Immature natural killer cell (primary cell): ENCODE measurements at regions not wholly inside any gene's neighbourhood (a gene's known extent, or its start where the extent isn't known, plus 50 kb on each side); places are given as distances from the start of the nearest gene placed in this dataset.
"Not testable (repeated sequence)": the region's sequence is repeated elsewhere in the genome, so short reads cannot be mapped to it uniquely, and the experiment has no call there.

Experiments
- DNase-seq, 3 donors: peaks; one replicate each; pipeline ENCODE4 v3.0.0; 2022; ENCODE audit warnings: mixed read lengths in 1 of 3
- H3K27ac Mint-ChIP-seq, 6 donors: one replicate each; pipeline ENCODE4 v1.8.0; 2020; ENCODE audit warnings: mixed read lengths in 6 of 6, mild to moderate bottlenecking in 5 of 6, inconsistent platforms in 4 of 6, moderate library complexity in 3 of 6
- H3K27me3 Mint-ChIP-seq, 3 donors: one replicate each; pipeline ENCODE4 v1.8.0; 2020 to 2021; ENCODE audit warnings: low read depth in 3 of 3, mild to moderate bottlenecking in 3 of 3, mixed read lengths in 3 of 3, moderate library complexity in 3 of 3, inconsistent platforms in 1 of 3
- H3K36me3 Mint-ChIP-seq, 3 donors: one replicate each; pipeline ENCODE4 v1.8.0; 2020; ENCODE audit warnings: mixed read lengths in 3 of 3, inconsistent platforms in 2 of 3, mild to moderate bottlenecking in 2 of 3
- H3K4me1 Mint-ChIP-seq, 2 donors: one replicate each; pipeline ENCODE4 v1.8.0; 2020; ENCODE audit warnings: inconsistent platforms in 2 of 2, mild to moderate bottlenecking in 2 of 2, mixed read lengths in 2 of 2, moderate library complexity in 1 of 2
- H3K4me3 Mint-ChIP-seq, 5 donors: one replicate each; pipeline ENCODE4 v1.8.0; 2020; ENCODE audit warnings: mild to moderate bottlenecking in 5 of 5, mixed read lengths in 5 of 5, inconsistent platforms in 3 of 5, moderate library complexity in 3 of 5
- H3K9me3 Mint-ChIP-seq, 6 donors: one replicate each; pipeline ENCODE4 v1.8.0; 2020; ENCODE audit warnings: mild to moderate bottlenecking in 6 of 6, mixed read lengths in 6 of 6, inconsistent platforms in 4 of 6, moderate library complexity in 3 of 6

DNA sequence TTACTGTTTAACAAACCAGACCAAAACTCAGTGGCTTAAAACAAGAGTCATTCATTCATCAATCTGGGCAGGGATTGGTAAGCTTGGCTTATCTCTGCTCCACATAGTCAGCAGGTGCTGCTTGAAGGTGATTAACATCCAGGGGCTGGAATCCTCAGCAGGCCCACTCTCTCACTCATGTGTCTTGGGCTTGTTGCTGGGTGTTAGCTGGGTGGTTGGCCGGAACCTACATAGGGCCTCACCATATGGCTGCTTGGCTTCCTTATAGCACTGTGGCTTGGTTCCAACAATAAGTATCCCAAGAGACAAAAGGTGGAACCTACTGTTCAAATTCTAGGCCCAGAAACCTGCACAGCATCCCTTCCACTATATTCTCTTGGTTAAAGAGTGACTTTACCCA, 125.0 kb downstream of the RASGEF1B start:
- Mint-ChIP-seq H3K27me3 (peaks cover 0 to 6% (median 0%) of the 10 kb centered on the region in 3 donors), H3K4me3 (no peak overlapping the region), H3K36me3 (no peaks in the 10 kb centered on the region), H3K9me3 (peaks cover 0 to 2% (median 0%) of the 10 kb centered on the region in 6 donors), H3K4me1 (no peaks in the 10 kb centered on the region), H3K27ac (no peak overlapping the region)
- no peak for DNase-seq

DNA sequence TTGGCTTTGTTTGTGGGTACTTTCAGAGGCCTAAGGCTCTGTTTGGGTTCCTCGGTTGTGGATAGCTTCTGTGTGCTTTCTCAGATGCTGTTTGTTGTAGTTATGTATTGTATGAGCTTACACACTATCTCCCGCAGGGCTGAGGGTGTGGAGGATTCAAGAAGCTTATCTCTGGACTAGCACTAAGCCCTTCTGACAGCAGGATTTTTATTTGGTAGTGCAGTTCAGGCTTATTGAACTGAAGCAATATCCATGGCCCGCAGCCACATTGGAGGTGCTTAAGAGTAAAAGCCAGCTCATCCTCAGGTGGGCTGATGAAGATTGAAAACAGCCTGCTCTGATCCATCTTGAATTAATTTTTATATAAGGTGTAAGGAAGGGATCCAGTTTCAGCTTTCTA, 128.2 kb downstream of the RASGEF1B start:
- Mint-ChIP-seq H3K4me1 (no peaks in the 10 kb centered on the region), H3K27me3 (peaks cover 0 to 2% (median 0%) of the 10 kb centered on the region in 3 donors), H3K27ac (no peak overlapping the region), H3K4me3 (no peak overlapping the region), H3K36me3 (no peaks in the 10 kb centered on the region), H3K9me3 (peaks cover 0 to 2% (median 0%) of the 10 kb centered on the region in 6 donors)
- DNase-seq, result no peak

DNA sequence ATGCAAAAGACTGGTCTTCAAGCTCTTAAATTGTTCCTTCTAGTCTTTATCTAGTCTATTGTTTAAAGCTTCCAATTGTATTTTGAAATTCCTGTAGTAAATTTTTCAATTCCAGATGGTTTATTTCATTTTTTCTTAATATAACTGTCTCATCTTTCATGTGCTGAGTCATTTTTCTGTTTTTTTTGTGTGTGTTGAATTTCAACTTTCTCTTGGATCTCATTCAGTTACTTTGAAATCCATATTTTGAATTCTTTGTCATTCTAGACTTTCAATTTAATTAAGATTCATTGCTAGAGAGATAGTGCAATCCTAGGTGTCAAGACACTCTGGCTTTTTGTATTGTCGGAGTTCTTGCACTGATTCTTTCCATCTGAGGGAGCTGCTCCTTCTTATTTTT, 128.0 kb upstream of the PRKG2 start:
- Mint-ChIP-seq H3K4me1 (no peaks in the 10 kb centered on the region), H3K4me3 (no peak overlapping the region), H3K27me3 (peaks cover 0 to 2% (median 0%) of the 10 kb centered on the region in 3 donors), H3K9me3 (peaks cover 0 to 2% (median 0%) of the 10 kb centered on the region in 6 donors), H3K36me3 (no peaks in the 10 kb centered on the region), H3K27ac (no peak overlapping the region)
- DNase-seq, result no peak

DNA sequence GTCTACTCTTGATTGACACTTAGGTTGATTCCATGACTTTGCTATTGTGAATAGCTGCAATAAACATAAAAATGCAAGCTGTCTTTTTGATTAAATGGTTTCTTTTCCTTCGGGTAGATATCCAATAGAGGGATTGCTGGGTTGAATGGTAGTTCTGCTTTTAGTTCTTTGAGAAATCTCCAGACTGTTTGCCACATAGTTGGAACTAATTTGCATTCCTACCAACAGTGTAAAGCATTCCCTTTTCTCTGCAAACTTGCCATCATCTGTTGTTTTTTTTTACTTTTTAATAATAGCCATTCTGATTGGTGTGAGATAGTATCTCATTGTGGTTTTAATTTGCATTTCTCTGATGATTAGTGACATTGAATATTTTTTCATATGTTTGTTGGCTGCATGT, 122.2 kb upstream of the PRKG2 start:
- no peaks in the 10 kb centered on the region for H3K9me3 Mint-ChIP-seq
- no peak for DNase-seq
- no peaks in the 10 kb centered on the region for H3K4me1 Mint-ChIP-seq
- H3K4me3 Mint-ChIP-seq, result no peak overlapping the region
- H3K27ac Mint-ChIP-seq, result no peak overlapping the region
- H3K36me3 Mint-ChIP-seq, result no peaks in the 10 kb centered on the region
- no peaks in the 10 kb centered on the region for H3K27me3 Mint-ChIP-seq

DNA sequence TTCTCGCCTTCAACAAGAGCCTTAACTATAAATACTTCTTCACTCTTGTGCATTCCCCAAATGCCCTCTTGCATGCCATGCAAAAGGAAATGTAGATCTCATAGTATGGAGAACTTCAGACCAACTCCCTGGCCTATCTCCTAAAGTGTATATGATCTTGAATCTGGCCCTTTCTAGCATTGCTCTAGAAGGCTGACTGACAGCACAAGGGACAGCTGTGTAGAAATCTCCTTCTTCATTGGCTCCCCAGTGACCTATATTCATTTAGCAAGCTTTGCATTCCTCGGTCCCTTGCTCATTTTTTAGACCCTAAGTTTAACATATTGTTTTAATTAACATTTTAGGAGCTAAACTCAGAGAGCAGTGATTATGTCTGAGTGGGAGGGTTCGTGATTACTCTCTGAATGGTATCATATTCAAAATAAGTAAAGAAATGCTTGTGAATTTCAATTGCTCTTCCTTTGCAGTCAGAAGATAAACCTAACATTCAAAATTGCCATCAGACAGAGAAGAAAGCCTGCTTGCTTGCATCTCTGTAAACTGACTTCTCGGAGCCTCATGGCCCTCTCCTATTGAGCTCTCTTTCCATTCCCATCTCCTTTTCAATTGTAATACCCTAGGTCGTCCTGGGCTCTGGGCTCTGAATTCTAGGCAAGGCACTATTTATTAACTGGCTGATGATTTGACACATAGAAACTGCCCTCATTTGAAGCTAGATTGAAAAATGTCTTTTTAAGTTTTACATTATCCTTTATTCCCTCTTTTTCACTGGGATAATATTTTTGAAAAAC, 120.3 kb upstream of the PRKG2 start:
- no peaks in the 10 kb centered on the region for H3K4me1 Mint-ChIP-seq
- no peaks in the 10 kb centered on the region for H3K27me3 Mint-ChIP-seq
- no peak overlapping the region for H3K4me3 Mint-ChIP-seq
- H3K9me3 Mint-ChIP-seq, result no peaks in the 10 kb centered on the region
- no peaks in the 10 kb centered on the region for H3K36me3 Mint-ChIP-seq
- no peak for DNase-seq
- no peak overlapping the region for H3K27ac Mint-ChIP-seq

DNA sequence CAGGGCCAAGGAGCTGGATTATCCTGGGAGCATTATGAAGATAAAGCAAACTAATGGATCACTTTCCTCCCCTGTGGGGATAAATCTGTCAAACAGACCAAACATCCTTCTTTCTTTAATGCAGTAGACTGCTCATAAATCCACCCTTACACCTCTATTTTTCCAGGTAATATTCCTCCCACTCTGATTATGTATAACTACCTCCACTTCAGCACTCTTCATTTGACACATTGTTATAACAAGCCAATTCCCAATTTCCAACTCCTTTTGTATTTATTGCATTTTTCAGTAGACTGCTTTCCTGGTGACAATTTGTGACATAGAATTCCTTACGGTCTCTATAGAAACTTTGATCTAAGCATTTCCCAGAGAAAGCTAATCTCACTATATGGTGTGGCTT, 115.0 kb upstream of the PRKG2 start:
- Mint-ChIP-seq H3K9me3 (peaks cover 0 to 3% (median 0%) of the 10 kb centered on the region in 6 donors), H3K36me3 (no peaks in the 10 kb centered on the region)

DNA sequence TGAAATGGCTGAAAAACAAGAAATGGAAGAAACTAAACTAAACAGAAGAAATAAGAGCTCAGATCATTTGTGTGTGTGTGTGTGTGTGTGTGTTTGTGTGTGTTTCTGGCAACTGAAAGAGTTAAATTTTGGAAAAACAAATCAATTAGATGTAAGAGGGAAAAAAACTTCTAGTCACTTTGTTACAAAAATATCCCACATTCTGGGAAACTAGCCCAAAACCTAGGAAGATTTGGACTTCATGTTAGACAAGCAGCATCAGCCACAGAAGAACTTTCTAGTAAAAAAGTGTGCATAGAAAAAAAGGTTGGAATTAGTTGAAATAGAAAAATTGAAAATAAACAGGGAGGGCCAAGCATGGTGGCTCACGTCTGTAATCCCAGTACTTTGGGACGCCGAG, 111.6 kb upstream of the PRKG2 start:
- Mint-ChIP-seq H3K27me3 (peaks cover 0 to 3% (median 2%) of the 10 kb centered on the region in 3 donors), H3K36me3 (no peaks in the 10 kb centered on the region), H3K9me3 (peaks cover 0 to 8% (median 1%) of the 10 kb centered on the region in 6 donors), H3K27ac (no peak overlapping the region), H3K4me1 (no peaks in the 10 kb centered on the region), H3K4me3 (no peak overlapping the region)
- no peak for DNase-seq

More for the DNA sequence above, 115.0 kb upstream of the PRKG2 start:
- Mint-ChIP-seq H3K27me3 (peaks cover 0 to 3% (median 0%) of the 10 kb centered on the region in 3 donors), H3K27ac (no peak overlapping the region), H3K4me1 (no peaks in the 10 kb centered on the region), H3K4me3 (no peak overlapping the region)
- no peak for DNase-seq

DNA sequence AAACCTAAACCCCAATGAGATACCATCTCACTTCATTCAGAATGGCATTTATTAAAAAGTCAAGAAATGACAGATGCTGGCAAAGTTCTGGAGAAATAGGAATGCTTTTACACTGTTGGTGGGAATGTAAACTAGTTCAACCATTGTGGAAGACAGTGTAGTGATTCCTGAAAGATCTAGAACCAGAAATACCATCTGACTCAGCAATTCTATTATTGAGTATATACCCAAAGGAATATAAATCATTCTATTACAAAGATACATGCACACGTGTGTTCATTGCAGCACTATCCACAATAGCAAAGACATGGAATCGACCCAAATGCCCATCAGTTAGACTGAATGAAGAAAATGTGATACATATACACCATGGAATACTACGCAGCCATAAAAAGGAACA, 109.6 kb upstream of the PRKG2 start:
- H3K4me1 Mint-ChIP-seq, H3K27ac Mint-ChIP-seq, H3K27me3 Mint-ChIP-seq, H3K4me3 Mint-ChIP-seq, DNase-seq, H3K9me3 Mint-ChIP-seq, H3K36me3 Mint-ChIP-seq: not testable (repeated sequence)

DNA sequence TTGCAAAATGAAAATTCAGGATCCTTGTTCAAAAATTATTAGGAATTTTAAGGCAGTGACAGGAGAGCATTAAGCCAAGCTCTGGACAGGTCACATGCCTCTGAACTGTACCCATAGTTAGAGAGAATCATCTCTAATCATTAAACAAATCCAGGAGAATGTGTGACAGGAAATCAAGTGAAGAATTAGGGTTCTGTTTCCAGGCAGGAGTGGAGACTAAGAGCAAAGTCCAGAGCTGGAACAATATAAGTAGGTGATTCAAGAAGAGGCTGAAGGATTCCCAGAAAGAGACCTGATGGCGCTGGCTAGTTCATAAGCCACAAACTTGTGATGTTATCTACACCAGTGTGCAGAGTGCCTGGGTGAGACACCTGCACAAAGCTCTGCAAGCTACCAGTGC, 104.6 kb upstream of the PRKG2 start:
- H3K27me3 Mint-ChIP-seq, result peaks cover 0 to 8% (median 2%) of the 10 kb centered on the region in 3 donors
- H3K36me3 Mint-ChIP-seq, result no peaks in the 10 kb centered on the region
- H3K27ac Mint-ChIP-seq, result no peak overlapping the region
- no peak overlapping the region for H3K4me3 Mint-ChIP-seq
- DNase-seq, result no peak
- H3K9me3 Mint-ChIP-seq, result peaks cover 0 to 8% (median 1%) of the 10 kb centered on the region in 6 donors
- H3K4me1 Mint-ChIP-seq, result no peaks in the 10 kb centered on the region

DNA sequence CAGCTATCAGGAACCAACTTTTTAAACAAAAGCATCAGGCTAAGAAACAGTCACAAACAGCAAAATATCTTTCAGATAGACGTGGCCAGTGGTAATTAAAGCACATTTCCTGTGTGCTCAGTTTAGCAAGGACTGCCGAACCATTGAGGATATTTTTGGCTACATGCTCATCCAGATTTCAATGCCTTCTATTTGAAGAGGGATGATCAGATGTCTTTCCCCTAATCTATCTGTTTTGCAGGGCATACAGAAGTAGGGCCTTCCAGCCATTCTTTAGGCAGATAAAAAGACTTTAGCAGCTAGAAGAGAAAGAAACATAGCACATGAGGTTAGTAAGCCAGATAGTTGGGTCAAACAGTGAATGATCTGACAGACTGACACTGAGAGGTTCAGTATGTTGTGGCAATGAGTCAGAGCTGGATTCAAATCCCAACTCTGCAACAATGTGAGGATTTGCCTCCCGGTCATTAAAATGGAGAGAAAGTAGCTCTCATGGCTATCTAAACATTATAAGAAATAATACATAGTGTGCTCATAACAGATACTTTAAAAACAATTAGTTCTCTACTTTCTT, 100.0 kb upstream of the PRKG2 start:
- no peaks in the 10 kb centered on the region for H3K4me1 Mint-ChIP-seq
- peaks cover 0 to 8% (median 0%) of the 10 kb centered on the region in 3 donors for H3K27me3 Mint-ChIP-seq
- H3K36me3 Mint-ChIP-seq, result no peaks in the 10 kb centered on the region
- peaks cover 0 to 3% (median 0%) of the 10 kb centered on the region in 6 donors for H3K9me3 Mint-ChIP-seq
- H3K27ac Mint-ChIP-seq, result no peak overlapping the region
- no peak overlapping the region for H3K4me3 Mint-ChIP-seq
- no peak for DNase-seq

DNA sequence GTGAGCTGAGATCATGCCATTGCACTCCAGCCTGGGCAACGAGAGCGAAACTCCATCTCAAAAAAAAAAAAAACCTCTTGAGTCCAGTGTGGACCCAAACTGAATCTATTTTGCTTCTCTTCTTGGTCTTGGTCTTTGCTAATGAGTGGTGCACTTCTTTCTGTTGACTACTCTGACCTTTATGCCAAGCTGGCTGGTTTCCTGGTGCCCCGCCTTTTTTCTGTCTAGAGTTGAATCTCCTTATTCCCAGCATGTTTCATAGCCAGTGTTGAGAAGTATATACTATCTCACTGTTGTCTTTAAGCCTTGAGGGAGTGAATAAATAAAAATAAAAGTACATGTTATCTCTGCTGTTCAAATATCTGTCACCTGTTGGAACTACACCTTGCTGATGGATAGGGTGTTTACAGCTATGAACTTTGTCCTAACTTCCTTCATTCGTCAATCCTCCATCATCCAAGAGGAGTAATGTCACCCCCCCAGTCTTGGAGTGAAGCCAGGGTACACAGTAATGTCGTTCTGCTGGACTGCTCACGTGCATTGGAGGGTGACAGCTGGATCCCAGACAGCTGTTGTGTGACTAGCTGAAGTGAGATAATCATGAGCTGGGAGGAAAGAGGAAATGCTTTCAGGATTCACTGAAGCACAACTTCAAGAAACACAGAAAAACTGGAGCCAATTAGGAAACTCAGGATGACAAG, 99.3 kb upstream of the PRKG2 start:
- Mint-ChIP-seq H3K9me3 (peaks cover 0 to 2% (median 0%) of the 10 kb centered on the region in 6 donors), H3K27me3 (peaks cover 0 to 7% (median 0%) of the 10 kb centered on the region in 3 donors), H3K4me1 (no peaks in the 10 kb centered on the region), H3K4me3 (no peak overlapping the region), H3K27ac (no peak overlapping the region), H3K36me3 (no peaks in the 10 kb centered on the region)
- no peak for DNase-seq

DNA sequence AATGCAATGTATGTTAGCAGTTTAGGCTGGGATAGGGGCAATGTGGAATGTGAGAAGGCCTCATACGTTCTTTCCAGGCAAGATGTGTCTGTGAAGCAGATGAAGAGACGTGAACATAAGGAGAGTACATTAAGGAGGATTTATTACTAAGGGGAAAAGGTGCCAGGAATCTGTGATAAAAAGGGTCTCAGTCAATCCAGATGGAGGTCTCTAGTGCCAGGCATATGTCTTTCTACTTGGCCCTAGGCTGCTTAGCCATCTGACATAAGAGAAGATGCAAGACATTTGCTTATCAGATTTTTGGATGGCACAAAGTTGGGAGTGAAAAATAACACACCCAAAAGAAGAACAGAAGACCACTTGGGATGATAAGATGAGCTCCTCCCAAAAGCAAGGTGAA, 93.0 kb upstream of the PRKG2 start:
- no peak for DNase-seq
- Mint-ChIP-seq H3K4me3 (no peak overlapping the region), H3K27me3 (peaks cover 0 to 2% (median 0%) of the 10 kb centered on the region in 3 donors), H3K4me1 (no peaks in the 10 kb centered on the region), H3K27ac (no peak overlapping the region), H3K9me3 (peaks cover 0 to 6% (median 0%) of the 10 kb centered on the region in 6 donors), H3K36me3 (no peaks in the 10 kb centered on the region)

DNA sequence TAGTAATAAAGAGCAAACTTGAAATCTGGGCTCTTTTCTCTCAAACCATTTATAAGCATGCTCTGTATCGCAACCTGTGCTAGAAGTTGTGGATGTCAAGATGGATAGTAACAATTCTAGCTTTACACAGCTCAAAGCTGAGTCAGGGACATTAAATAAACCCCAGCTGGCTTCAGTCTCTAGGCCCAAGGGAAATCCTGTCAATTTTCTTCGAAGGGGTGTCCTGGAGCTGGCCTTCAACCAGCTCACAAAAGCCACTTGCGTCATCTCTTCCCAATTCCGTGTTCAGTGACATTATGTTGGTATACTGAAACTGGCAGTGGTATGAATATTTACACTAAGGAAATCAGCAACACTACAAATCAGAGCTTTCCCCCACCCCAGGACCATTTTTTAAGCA, 89.8 kb upstream of the PRKG2 start:
- Mint-ChIP-seq H3K4me3 (no peak overlapping the region), H3K36me3 (no peaks in the 10 kb centered on the region), H3K9me3 (peaks cover 0 to 4% (median 0%) of the 10 kb centered on the region in 6 donors), H3K4me1 (no peaks in the 10 kb centered on the region), H3K27ac (no peak overlapping the region), H3K27me3 (peaks cover 0 to 4% (median 3%) of the 10 kb centered on the region in 3 donors)
- DNase-seq, result no peak

DNA sequence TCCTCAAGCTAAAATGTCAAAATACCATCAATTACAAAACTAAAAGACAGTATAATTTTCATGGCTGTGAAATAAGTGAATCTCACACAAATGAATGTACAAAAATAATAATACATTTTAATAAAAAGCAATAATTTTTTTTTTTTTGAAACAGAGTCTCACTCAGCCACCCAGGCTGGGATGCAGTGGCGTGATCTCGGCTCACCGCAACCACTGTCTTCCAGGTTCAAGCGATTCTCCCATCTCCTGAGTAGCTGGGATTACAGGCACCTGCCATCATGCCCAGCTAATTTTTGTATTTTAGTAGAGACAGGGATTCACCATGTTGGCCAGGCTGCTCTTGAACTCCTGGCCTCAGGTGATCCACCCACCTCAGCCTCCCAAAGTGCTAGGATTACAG, 85.3 kb upstream of the PRKG2 start:
- H3K36me3 Mint-ChIP-seq, DNase-seq, H3K9me3 Mint-ChIP-seq, H3K4me3 Mint-ChIP-seq, H3K27me3 Mint-ChIP-seq, H3K4me1 Mint-ChIP-seq, H3K27ac Mint-ChIP-seq: not testable (repeated sequence)
